Glomerular endothelial cell (primary cell): ENCODE measurements at regions not wholly inside any gene's neighbourhood (a gene's known extent, or its start where the extent isn't known, plus 50 kb on each side); places are given as distances from the start of the nearest gene placed in this dataset.

Experiments used
- DNase-seq: peaks from one replicate; pipeline ENCODE4 v3.0.0-alpha.2; 2011; ENCODE audit warnings: low read depth, low spot score; ENCODE audit errors: extremely low read depth

DNA sequence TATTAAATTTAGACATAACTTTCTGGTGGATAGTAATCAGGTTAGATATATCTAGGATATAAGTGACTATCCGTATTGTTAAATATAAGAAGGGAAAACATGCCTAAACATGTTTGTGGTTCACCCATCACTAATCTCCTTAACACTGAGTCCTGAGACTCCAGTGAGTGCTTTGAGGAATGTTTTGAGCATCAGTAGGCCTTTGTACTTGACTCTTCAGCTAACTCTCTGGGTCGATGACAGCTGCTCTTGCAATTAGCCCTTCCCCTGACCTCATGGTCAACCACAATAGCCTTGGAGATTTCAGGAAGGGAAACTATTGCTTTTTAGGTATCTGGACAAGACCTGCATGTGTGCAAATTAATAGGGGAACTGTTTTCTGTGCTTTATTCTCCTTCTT, 716.8 kb downstream of the EPHA4 start:
- DNase-seq, result no peak

- no peak for DNase-seq
Measured at GRCh38 chr2:220856486-220856885, 715.6 kb downstream of the EPHA4 start.

DNA sequence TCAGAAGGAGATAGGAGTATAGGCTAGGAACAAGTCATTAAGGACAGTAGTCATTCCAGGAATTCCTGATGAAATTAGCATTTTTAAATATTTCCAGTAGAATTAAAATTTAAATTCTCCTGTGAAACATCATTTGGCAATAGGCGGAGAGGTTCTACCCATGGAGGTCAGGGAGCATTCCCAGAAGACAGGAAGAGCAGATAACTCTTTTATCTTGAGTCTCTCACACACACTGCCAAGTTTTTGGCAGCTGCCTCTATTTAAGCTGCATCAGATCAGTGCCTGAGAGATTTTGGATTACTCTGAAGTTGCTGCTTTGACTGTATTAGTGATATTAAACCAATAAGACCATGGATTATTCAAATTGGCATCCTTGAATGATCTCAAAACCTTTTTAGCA, 714.7 kb downstream of the EPHA4 start:
- no peak for DNase-seq

- no peak for DNase-seq
Measured at GRCh38 chr2:220858101-220858500, 714.0 kb downstream of the EPHA4 start.

- no peak for DNase-seq
Measured at GRCh38 chr2:220871909-220872308, 700.2 kb downstream of the EPHA4 start.

DNA sequence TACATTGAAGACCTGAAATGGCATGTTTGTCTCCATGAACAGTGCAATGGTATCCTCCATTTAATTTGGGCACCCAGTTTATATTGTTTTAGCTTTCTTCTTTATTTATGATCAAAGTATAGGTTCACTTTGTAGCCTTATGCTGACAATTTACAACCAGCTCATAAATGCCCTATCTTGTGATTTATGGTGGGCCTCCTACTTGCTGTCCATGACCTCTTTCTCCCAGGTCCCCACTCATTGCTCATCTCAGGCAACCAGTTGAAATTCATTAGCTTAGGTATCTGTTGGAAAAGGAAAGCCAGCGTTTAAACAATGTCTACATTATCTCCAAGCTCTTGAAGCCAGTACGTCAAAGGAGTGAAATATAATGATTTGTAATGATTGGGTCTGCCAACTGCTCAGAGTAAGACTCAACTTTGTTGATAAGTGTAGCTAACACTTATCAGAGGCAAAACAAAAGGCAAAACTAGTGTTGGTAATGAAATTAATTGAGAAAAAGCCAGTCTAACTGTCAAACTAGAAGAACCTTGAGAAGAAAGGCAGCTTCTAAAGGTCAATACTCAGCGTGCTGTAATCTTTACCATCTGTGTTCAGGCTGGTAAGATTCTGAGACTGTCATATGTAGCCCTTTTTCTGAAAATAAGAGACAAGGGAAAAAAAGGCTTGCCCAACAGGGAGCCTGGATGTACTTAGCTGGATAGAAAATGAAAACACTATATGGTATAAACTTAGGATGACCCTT, 695.9 kb downstream of the EPHA4 start:
- DNase-seq, result no peak

- DNase-seq, result no peak
Measured at GRCh38 chr2:220877491-220877890, 694.6 kb downstream of the EPHA4 start.

DNA sequence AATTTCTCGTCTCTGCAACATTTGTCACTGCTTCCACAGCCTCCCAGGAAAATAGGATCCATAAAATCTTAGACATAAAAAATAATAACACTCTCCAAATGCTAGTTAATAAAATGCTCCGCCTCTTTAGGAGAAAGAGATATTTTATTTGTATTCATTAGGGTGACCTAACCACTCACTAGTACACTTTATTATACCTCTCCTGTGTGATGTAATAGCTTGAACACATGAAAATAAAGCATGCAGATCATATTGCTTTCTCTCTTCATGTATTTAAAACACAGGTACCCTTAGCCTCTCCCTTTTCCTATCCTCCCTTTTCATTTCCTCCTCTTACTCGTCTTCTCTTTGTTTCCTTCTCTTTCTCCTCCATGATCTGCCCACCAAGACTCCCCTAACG, 694.2 kb downstream of the EPHA4 start:
- DNase-seq, result no peak

GRCh38 chr2:220880623-220881596, 691.2 kb downstream of the EPHA4 start:
- DNase-seq, result no peak

GRCh38 chr2:220882507-220882906, 689.6 kb downstream of the EPHA4 start:
- no peak for DNase-seq

DNA sequence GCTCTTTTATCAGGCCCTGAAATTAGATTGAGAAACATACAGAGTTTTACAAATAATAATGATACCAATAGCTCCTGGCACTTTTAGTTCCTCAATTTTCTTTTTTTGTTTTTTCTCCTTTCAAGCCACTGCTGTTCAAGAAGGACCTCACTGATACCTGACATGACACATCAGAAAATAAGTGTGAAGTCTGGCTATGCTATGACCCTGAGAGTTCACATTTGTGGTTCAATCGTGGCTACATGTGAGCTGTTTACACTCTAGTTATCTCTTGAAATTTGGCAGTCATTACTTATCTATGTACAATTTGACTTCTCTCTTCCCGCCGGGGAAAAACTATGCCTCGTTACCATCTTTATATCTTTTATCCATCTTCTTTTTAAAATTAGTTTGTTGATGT, 686.5 kb downstream of the EPHA4 start:
- DNase-seq, result no peak

- DNase-seq, result no peak
Measured at GRCh38 chr2:220887271-220887870, 684.7 kb downstream of the EPHA4 start.

DNA sequence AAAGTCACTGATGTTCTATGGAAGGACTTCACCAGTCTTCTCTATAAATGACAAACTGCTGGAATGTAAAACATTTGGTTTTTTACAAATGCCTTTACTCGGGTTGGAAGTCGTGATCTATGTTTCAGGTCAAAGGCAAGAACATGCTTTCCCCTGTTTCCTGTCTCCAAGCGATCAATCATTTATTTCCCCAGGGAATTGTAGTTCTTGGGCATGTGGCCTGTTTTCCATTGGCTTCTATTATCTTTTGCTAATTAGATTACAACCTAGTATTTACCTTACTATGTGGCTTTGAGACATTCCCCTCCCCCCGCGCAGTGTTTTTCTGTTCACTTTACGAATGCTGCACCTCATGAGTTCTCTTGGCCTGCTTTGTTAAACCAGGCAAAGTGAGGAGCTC, 684.2 kb downstream of the EPHA4 start:
- DNase-seq, result no peak

- DNase-seq, result no peak
Measured at GRCh38 chr2:220890931-220891330, 681.2 kb downstream of the EPHA4 start.

- DNase-seq, result no peak
Measured at GRCh38 chr2:220891405-220891804, 680.7 kb downstream of the EPHA4 start.

DNA sequence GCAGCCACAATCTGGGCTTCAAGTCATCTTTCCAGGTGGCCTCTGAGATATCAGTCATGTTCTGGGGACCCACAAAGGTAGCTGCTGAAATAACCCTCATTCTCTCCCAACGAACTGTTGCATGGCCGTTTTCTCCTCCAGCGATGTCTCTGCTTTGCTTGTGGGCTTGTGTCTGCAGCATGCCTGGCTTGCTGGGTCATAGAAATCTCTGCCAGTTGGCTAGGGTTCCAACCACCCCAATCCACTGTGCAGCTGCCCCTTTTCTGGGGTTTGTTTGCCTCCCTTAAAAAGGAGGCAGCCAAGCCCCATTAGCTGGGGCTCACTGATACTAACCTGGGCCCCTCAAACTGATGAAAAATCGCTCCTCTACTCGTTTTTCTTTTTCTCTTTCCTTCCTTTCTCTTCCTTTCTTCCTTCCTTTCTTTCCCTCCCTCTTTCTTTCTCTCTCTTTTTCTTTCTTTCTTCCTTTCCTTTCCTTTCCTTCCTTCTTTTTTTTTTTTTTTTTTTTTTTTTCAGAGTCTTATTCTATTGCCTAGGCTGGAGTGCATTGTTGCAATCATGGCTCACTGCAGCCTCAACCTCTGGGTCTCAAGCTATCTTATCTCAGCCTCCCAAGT, 680.0 kb downstream of the EPHA4 start:
- DNase-seq, result no peak

- no peak for DNase-seq
Measured at GRCh38 chr2:220893411-220893810, 678.7 kb downstream of the EPHA4 start.

GRCh38 chr2:220894069-220894468, 678.0 kb downstream of the EPHA4 start:
- no peak for DNase-seq

GRCh38 chr2:220899492-220899891, 672.6 kb downstream of the EPHA4 start:
- no peak for DNase-seq

GRCh38 chr2:220904015-220904414, 668.1 kb downstream of the EPHA4 start:
- no peak for DNase-seq

DNA sequence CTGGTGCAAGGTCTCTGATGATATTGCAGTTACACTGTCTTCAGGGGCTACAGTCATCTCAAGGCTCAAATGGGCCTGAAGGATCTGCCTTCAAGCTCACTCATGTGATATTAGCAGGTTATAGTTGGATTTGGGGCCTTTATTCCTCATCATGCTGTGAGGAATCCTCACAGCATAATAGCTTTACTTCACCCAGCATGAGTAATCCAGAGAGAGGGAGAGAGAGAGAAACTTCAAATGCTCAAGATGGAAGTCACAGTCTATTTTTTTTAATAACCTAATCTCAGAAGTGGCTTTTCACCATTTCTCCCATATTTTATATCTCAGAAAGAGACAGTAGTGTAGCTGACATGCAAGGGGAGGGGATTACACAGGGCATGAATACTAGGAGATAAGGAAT, 658.7 kb downstream of the EPHA4 start:
- no peak for DNase-seq
